HCT116 (cell line): ENCODE measurements at regions not wholly inside any gene's neighbourhood (a gene's known extent, or its start where the extent isn't known, plus 50 kb on each side); places are given as distances from the start of the nearest gene placed in this dataset.
"Not testable (repeated sequence)": the region's sequence is repeated elsewhere in the genome, so short reads cannot be mapped to it uniquely, and the experiment has no call there.

Experiments used
- ATAC-seq: fragments of 200-7000 bp; cut with Tn5 transposase; 2 replicates; pipeline ENCODE4 v1.9.1; 2020; ENCODE audit warnings: mild to moderate bottlenecking, moderate library complexity
- BruUV-seq: library from RNA; stranded (reverse); fragments of 400-500 nt; replicated peaks from 2 replicates; lab custom pipeline; 2021; lab: Mats Ljungman, UMichigan
- CTCF ChIA-PET: fragments of 300-600 bp; sonication (Branson Sonifier 250); formaldehyde crosslinking; loops from one replicate; lab custom pipeline; 2021; ENCODE audit warnings: antibody characterized with exemption; lab: Charles Lee
- POLR2A ChIA-PET: fragments of 300-600, 350-600 bp; sonication (Branson Sonifier 250); formaldehyde crosslinking; loops from one replicate; lab custom pipeline; 2021; ENCODE audit warnings: antibody characterized with exemption; lab: Charles Lee
- RAD21 ChIA-PET, 2 experiments: fragments of 300-600 bp; sonication (Branson Sonifier 250); formaldehyde crosslinking; loops; one replicate each; lab custom pipeline; 2023; ENCODE audit warnings: low total read pairs in 2 of 2; ENCODE audit not compliant: uncharacterized antibody in 2 of 2, unreplicated experiment in 2 of 2, low non-redundant PET in 1 of 2; lab: Charles Lee
- DNase-seq: peaks from one replicate; pipeline ENCODE4 v3.0.0-alpha.2; 2010; ENCODE audit warnings: low read depth, low spot score
- H2AFZ ChIP-seq: fragments of 200-600 bp; shearing (Covaris generic), sonication (generic); 2 replicates; pipeline ENCODE4 v1.6.1; 2017; ENCODE audit warnings: low read depth, mixed run types, mixed read lengths, antibody characterized with exemption, low read length; ENCODE audit not compliant: poor library complexity, severe bottlenecking
- H3K27ac ChIP-seq: 2 replicates; pipeline ENCODE4 v1.5.1; 2012; ENCODE audit warnings: low read depth, low read length
- H3K27me3 ChIP-seq: fragments of 200-600 bp; sonication (generic); 2 replicates; pipeline ENCODE4 v1.6.1; 2016; ENCODE audit warnings: mixed run types, low read length, mixed read lengths; ENCODE audit not compliant: insufficient read depth
- H3K36me3 ChIP-seq, 2 experiments: fragments of 200-500 bp in 1 of 2; fragments of 200-600 bp in 1 of 2; sonication (Bioruptor generic) in 1 of 2; sonication (generic) in 1 of 2; 2 replicates each; pipeline versions ENCODE4 v1.5.1 to v1.6.1; 2014 to 2016; ENCODE audit warnings: low read length in 2 of 2, inconsistent platforms in 1 of 2, mixed read lengths in 1 of 2, mixed run types in 1 of 2; ENCODE audit not compliant: insufficient read depth in 2 of 2, control insufficient read depth in 1 of 2
- H3K4me1 ChIP-seq, 2 experiments: fragments of 200-600 bp in 1 of 2; sonication (generic) in 1 of 2; 2 replicates each; pipeline versions ENCODE4 v1.5.1 to v1.6.1; 2012 to 2017; ENCODE audit warnings: low read length in 2 of 2, inconsistent platforms in 1 of 2, mild to moderate bottlenecking in 1 of 2, mixed read lengths in 1 of 2, mixed run types in 1 of 2, moderate library complexity in 1 of 2; ENCODE audit not compliant: insufficient read depth in 2 of 2, control insufficient read depth in 1 of 2
- H3K4me2 ChIP-seq: fragments of 200-600 bp; sonication (generic); 2 replicates; pipeline ENCODE4 v1.6.1; 2017; ENCODE audit warnings: mixed run types, low read length, mixed read lengths
- H3K4me3 ChIP-seq, 2 experiments: fragments of 200-600 bp in 1 of 2; sonication (generic) in 1 of 2; replicated peaks in 1 of 2; 2 replicates each; pipeline ENCODE4 v1.5.1; 2011 to 2016; ENCODE audit warnings: low read length in 2 of 2, control low read depth in 1 of 2, low read depth in 1 of 2, mild to moderate bottlenecking in 1 of 2, mixed read lengths in 1 of 2, mixed run types in 1 of 2
- H3K79me2 ChIP-seq: fragments of 200-600 bp; sonication (generic); 2 replicates; pipeline ENCODE4 v1.6.1; 2017; ENCODE audit warnings: mild to moderate bottlenecking, mixed run types, low read length, moderate library complexity, mixed read lengths; ENCODE audit not compliant: insufficient read depth
- H3K9ac ChIP-seq: fragments of 200-600 bp; sonication (generic); 2 replicates; pipeline ENCODE4 v1.6.1; 2016; ENCODE audit warnings: low read length, mixed read lengths
- H3K9me2 ChIP-seq: fragments of 200-600 bp; sonication (generic), shearing (Covaris generic); 2 replicates; pipeline ENCODE4 v1.6.1; 2017; ENCODE audit warnings: mixed run types, mild to moderate bottlenecking, moderate library complexity; ENCODE audit not compliant: insufficient read depth
- H3K9me3 ChIP-seq, 2 experiments: fragments of 200-500 bp in 1 of 2; fragments of 200-600 bp in 1 of 2; sonication (Bioruptor generic) in 1 of 2; sonication (generic) in 1 of 2; 2 replicates each; pipeline ENCODE4 v1.6.1; 2014 to 2017; ENCODE audit warnings: low read length in 2 of 2, mixed read lengths in 2 of 2, inconsistent platforms in 1 of 2, low read depth in 1 of 2, mild to moderate bottlenecking in 1 of 2, mixed run types in 1 of 2, moderate library complexity in 1 of 2; ENCODE audit not compliant: control insufficient read depth in 1 of 2, insufficient read depth in 1 of 2
- H4K20me1 ChIP-seq: fragments of 200-600 bp; sonication (generic), shearing (Covaris generic); 2 replicates; pipeline ENCODE4 v1.6.1; 2017; ENCODE audit warnings: mixed run types, mild to moderate bottlenecking, moderate library complexity; ENCODE audit not compliant: insufficient read depth
- CBX3 ChIP-seq: IDR thresholded peaks from 2 replicates; pipeline ENCODE4 v1.6.1; 2012; ENCODE audit warnings: low read depth
- CEBPB ChIP-seq: IDR thresholded peaks from 2 replicates; pipeline ENCODE4 v1.6.1; 2012; ENCODE audit warnings: low read depth
- CTCF ChIP-seq, 3 experiments: fragments of 200-600 bp in 1 of 3; sonication (generic) in 1 of 3; IDR thresholded peaks in 2 of 3; conservative IDR thresholded peaks in 1 of 3; 2 replicates each; pipeline ENCODE4 v1.5.1; 2012 to 2017; ENCODE audit warnings: low read depth in 2 of 3, low read length in 2 of 3, antibody characterized with exemption in 1 of 3, borderline replicate concordance in 1 of 3, control low read depth in 1 of 3, mild to moderate bottlenecking in 1 of 3, mixed read lengths in 1 of 3, mixed run types in 1 of 3, moderate library complexity in 1 of 3; ENCODE audit not compliant: insufficient read depth in 1 of 3
- EZH2phosphoT487 ChIP-seq: fragments of 200-600 bp; IDR thresholded peaks from 2 replicates; pipeline ENCODE4 v1.6.1; 2018; ENCODE audit warnings: antibody characterized with exemption, borderline replicate concordance
- SIN3A ChIP-seq: IDR thresholded peaks from 2 replicates; pipeline ENCODE4 v1.6.1; 2012; ENCODE audit warnings: low read depth
- intact Hi-C: fragments of 100-400 bp; cut with micrococcal nuclease; formaldehyde crosslinking; loops from 2 replicates; pipeline ENCODE4 v1.10.0; 2022
- TF ChIP-seq, protein P1 (sequence below): IDR thresholded peaks from 2 replicates; pipeline ENCODE4 v1.6.1; 2012
- TF ChIP-seq, protein P2 (sequence below): IDR thresholded peaks from 2 replicates; pipeline ENCODE4 v1.6.1; 2012

DNA sequence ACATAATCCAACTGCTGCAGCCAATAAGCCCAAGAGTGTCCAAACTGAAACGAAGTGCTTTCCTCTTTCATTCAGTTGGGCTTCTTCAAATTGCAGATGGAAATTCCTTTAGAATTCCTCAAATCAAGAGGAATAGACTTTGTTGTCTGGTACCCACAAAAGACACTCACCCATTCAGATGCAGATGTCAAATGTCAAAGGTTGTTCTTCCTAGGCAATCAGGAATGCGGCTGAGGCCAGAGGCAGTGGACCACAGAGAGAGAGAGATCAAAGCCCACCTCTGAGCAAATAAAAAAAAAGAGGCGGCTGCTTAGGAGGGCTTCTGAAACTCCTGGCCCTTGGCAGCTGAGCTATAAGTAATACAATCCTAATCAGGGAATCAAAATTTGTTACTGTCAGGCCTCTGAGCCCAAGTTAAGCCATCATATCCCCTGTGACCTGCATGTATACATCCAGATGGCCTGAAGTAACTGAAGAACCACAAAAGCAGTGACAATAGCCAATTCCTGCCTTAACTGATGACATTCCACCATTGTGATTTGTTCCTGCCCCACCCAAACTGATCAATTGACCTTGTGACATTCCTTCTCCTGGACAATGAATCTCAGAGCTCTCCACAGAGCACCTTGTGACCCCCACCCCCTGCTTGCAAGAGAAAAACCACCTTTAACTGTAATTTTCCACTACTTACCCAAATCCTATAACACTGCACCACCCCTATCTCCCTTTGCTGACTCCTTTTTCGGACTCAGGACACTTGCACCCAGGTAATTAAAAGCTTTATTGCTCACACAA is 303.0 kb upstream of the GJE1 start:
- ChIA-PET POLR2A (no interaction called here), RAD21 (no interaction called here), CTCF (no interaction called here)
- Histone ChIP-seq H3K9ac (no peak overlapping the region), H3K4me1 (no peaks in the 10 kb centered on the region), H3K27ac (no peak overlapping the region), H3K4me2 (no peak overlapping the region), H4K20me1 (no peaks in the 10 kb centered on the region), H3K79me2 (no peaks in the 10 kb centered on the region), H3K27me3 (no peaks in the 10 kb centered on the region), H2AFZ (no peak overlapping the region), H3K4me3 (no peak overlapping the region), H3K9me2 (no peaks in the 10 kb centered on the region; the same call in 1 of the 2 replicates), H3K9me3 (no peaks in the 10 kb centered on the region), H3K36me3 (no peaks in the 10 kb centered on the region)
- BruUV-seq: no TSS peak
- intact Hi-C loops: no loop called here
- DNase-seq (no peak), ATAC-seq (no peak)
- TF ChIP-seq CTCF (IDR thresholded peaks at IDR 0.05 in 2 of 3, conservative IDR thresholded peaks at IDR 0.05 in 1 of 3; ENCODE audit: borderline replicate concordance in 1 of 3, insufficient read depth in 1 of 3, low read depth in 2 of 3, low read length in 2 of 3) (no peak), CBX3 (no peak), CEBPB (no peak), SIN3A (no peak)
- TF ChIP-seq, protein P1, sequence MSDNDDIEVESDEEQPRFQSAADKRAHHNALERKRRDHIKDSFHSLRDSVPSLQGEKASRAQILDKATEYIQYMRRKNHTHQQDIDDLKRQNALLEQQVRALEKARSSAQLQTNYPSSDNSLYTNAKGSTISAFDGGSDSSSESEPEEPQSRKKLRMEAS: no peak

GRCh38 chr6:141824350-141824749 is 308.4 kb upstream of the GJE1 start:
- H2AFZ ChIP-seq: no peak overlapping the region
- no peak for DNase-seq
- H3K4me2 ChIP-seq: no peak overlapping the region
- TF ChIP-seq SIN3A: no peak
- TF ChIP-seq, protein P2, sequence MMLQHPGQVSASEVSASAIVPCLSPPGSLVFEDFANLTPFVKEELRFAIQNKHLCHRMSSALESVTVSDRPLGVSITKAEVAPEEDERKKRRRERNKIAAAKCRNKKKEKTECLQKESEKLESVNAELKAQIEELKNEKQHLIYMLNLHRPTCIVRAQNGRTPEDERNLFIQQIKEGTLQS: no peak
- TF ChIP-seq, protein P1: no peak
- no peak for TF ChIP-seq EZH2phosphoT487
- TF ChIP-seq, all 23 proteins: peak for 0
- no peak for ATAC-seq
- no peaks in the 10 kb centered on the region for H3K4me1 ChIP-seq
- no peak overlapping the region for H3K4me3 ChIP-seq
- CTCF ChIA-PET: no interaction called here
- no TSS peak for BruUV-seq
- H3K9me2 ChIP-seq: no peaks in the 10 kb centered on the region
- RAD21 ChIA-PET: no interaction called here
- no peaks in the 10 kb centered on the region for H3K79me2 ChIP-seq
- H3K36me3 ChIP-seq: no peaks in the 10 kb centered on the region
- POLR2A ChIA-PET: no interaction called here
- no peaks in the 10 kb centered on the region for H4K20me1 ChIP-seq
- no peak overlapping the region for H3K27ac ChIP-seq
- no peak overlapping the region for H3K9ac ChIP-seq
- intact Hi-C loops: no loop called here
- no peaks in the 10 kb centered on the region for H3K27me3 ChIP-seq
- peaks cover 0 to 6% of the 10 kb centered on the region in 2 experiments; a peak in 1 of 4 replicates for H3K9me3 ChIP-seq

- intact Hi-C loops, H3K4me3 ChIP-seq, H3K79me2 ChIP-seq, H3K9ac ChIP-seq, H2AFZ ChIP-seq, RAD21 ChIA-PET, CTCF ChIA-PET, H3K9me2 ChIP-seq, H3K9me3 ChIP-seq, H3K36me3 ChIP-seq, BruUV-seq, POLR2A ChIA-PET, H3K27ac ChIP-seq, DNase-seq, ATAC-seq, H3K4me1 ChIP-seq, H3K27me3 ChIP-seq, H4K20me1 ChIP-seq, H3K4me2 ChIP-seq: not testable (repeated sequence)
These were observed 317.7 kb upstream of the GJE1 start for GRCh38 chr6:141815039-141815438.
